Natural killer cell (primary cell): ENCODE measurements at regions not wholly inside any gene's neighbourhood (a gene's known extent, or its start where the extent isn't known, plus 50 kb on each side); places are given as distances from the start of the nearest gene placed in this dataset.

Experiments used
- ATAC-seq, 3 donors: fragments of 150-1000 bp in 2 of 3; fragments of 200-7000 bp in 1 of 3; cut with Tn5 transposase; 1 replicate in 1 of 3; 2 replicates in 2 of 3; pipeline ENCODE4 v1.10.0; 2021; ENCODE audit warnings: mild to moderate bottlenecking in 2 of 3, moderate library complexity in 2 of 3
- DNase-seq, 2 donors: peaks; one replicate each; pipeline versions ENCODE4 v3.0.0 to v3.0.0-alpha.2; 2013 to 2021; ENCODE audit warnings: mixed read lengths in 1 of 2
- H3K27ac ChIP-seq: one replicate; pipeline ENCODE4 v1.5.1; 2013; ENCODE audit warnings: mild to moderate bottlenecking, low read length
- H3K27me3 ChIP-seq: one replicate; pipeline ENCODE4 v1.6.1; 2013; ENCODE audit warnings: low read length; ENCODE audit not compliant: control insufficient read depth, insufficient read depth
- H3K36me3 ChIP-seq: one replicate; pipeline ENCODE4 v1.6.1; 2013; ENCODE audit warnings: low read length; ENCODE audit not compliant: control insufficient read depth, insufficient read depth
- H3K4me1 ChIP-seq: one replicate; pipeline ENCODE4 v1.6.1; 2013; ENCODE audit warnings: low read length; ENCODE audit not compliant: control insufficient read depth, insufficient read depth
- H3K4me3 ChIP-seq: one replicate; pipeline ENCODE4 v1.5.1; 2013; ENCODE audit warnings: low read length
- H3K9me3 ChIP-seq: one replicate; pipeline ENCODE4 v1.6.1; 2013; ENCODE audit warnings: low read length; ENCODE audit not compliant: control insufficient read depth, insufficient read depth
- H3K27ac Mint-ChIP-seq, 2 donors: one replicate each; pipeline ENCODE4 v1.8.0; 2022; ENCODE audit warnings: mild to moderate bottlenecking in 2 of 2, mixed read lengths in 2 of 2, moderate library complexity in 1 of 2
- H3K27me3 Mint-ChIP-seq, 2 donors: one replicate each; pipeline ENCODE4 v1.8.0; 2022; ENCODE audit warnings: low read depth in 2 of 2, mixed read lengths in 2 of 2
- H3K36me3 Mint-ChIP-seq: one replicate; pipeline ENCODE4 v1.8.0; 2022; ENCODE audit warnings: mixed read lengths
- H3K4me1 Mint-ChIP-seq, 2 donors: one replicate each; pipeline ENCODE4 v1.8.0; 2022; ENCODE audit warnings: mixed read lengths in 2 of 2
- H3K4me3 Mint-ChIP-seq: one replicate; pipeline ENCODE4 v1.8.0; 2022; ENCODE audit warnings: mild to moderate bottlenecking, moderate library complexity, mixed read lengths
- H3K9me3 Mint-ChIP-seq, 2 donors: one replicate each; pipeline ENCODE4 v1.8.0; 2022; ENCODE audit warnings: mixed read lengths in 2 of 2
- CTCF ChIP-seq: fragments of 200-600 bp; IDR thresholded peaks from one replicate; pipeline ENCODE4 v1.8.0; 2022; ENCODE audit warnings: antibody characterized with exemption
- WGBS: methylation state at CpG from one replicate; pipeline ENCODE4 v1.1.7; 2013; ENCODE audit warnings: missing lambda C conversion rate; ENCODE audit not compliant: insufficient coverage; 5-methylcytosine and 5-hydroxymethylcytosine counted together
- intact Hi-C: fragments of 100-400 bp; cut with micrococcal nuclease; formaldehyde crosslinking; loops from one replicate; pipeline ENCODE4 v1.14.2; 2022

GRCh38 chr3:87175732-87176131 lies 51.4 kb upstream of the CHMP2B start:
- DNase-seq (no peak), ATAC-seq (no peak)
- H3K4me3 ChIP-seq: no peak overlapping the region
- Mint-ChIP-seq H3K27me3 (peaks cover 0 to 2% of the 10 kb centered on the region in 2 donors), H3K9me3 (no peaks in the 10 kb centered on the region), H3K36me3 (no peaks in the 10 kb centered on the region), H3K4me3 (no peak overlapping the region), H3K4me1 (no peaks in the 10 kb centered on the region), H3K27ac (no peak overlapping the region)
- no peaks in the 10 kb centered on the region for H3K4me1 ChIP-seq
- H3K27ac ChIP-seq: no peak overlapping the region
- intact Hi-C loops: no loop called here
- TF ChIP-seq CTCF: no peak
- H3K36me3 ChIP-seq: no peaks in the 10 kb centered on the region
- 94% methylated on average over 2 of the region's 2 CpGs for WGBS
- H3K27me3 ChIP-seq: no peaks in the 10 kb centered on the region
- no peaks in the 10 kb centered on the region for H3K9me3 ChIP-seq

- H3K4me3 ChIP-seq: no peak overlapping the region
- intact Hi-C loops: no loop called here
- no peaks in the 10 kb centered on the region for H3K27me3 Mint-ChIP-seq
- no peak for DNase-seq
- WGBS: 78% methylated on average over 1 of the region's 2 CpGs
- no peak for ATAC-seq
- no peaks in the 10 kb centered on the region for H3K9me3 ChIP-seq
- H3K27ac ChIP-seq: no peak overlapping the region
- no peak for TF ChIP-seq CTCF
- H3K4me1 ChIP-seq: no peaks in the 10 kb centered on the region
- no peaks in the 10 kb centered on the region for H3K36me3 ChIP-seq
- H3K27ac Mint-ChIP-seq: no peak overlapping the region
- no peaks in the 10 kb centered on the region for H3K9me3 Mint-ChIP-seq
- no peaks in the 10 kb centered on the region for H3K4me1 Mint-ChIP-seq
- H3K27me3 ChIP-seq: no peaks in the 10 kb centered on the region
- H3K36me3 Mint-ChIP-seq: no peaks in the 10 kb centered on the region
- no peak overlapping the region for H3K4me3 Mint-ChIP-seq
Measured at GRCh38 chr3:87173776-87174175, 53.3 kb upstream of the CHMP2B start.

GRCh38 chr3:87173071-87173470 lies 54.0 kb upstream of the CHMP2B start:
- no peak overlapping the region for H3K27ac Mint-ChIP-seq

More at GRCh38 chr3:87173071-87173470, 54.0 kb upstream of the CHMP2B start:
- Histone ChIP-seq H3K4me3 (no peak overlapping the region), H3K9me3 (no peaks in the 10 kb centered on the region), H3K36me3 (no peaks in the 10 kb centered on the region), H3K27ac (no peak overlapping the region), H3K27me3 (no peaks in the 10 kb centered on the region), H3K4me1 (no peaks in the 10 kb centered on the region)
- Mint-ChIP-seq H3K4me1 (peaks cover 0 to 2% of the 10 kb centered on the region in 2 donors), H3K36me3 (no peaks in the 10 kb centered on the region), H3K9me3 (no peaks in the 10 kb centered on the region), H3K4me3 (no peak overlapping the region), H3K27me3 (peaks cover 0 to 3% of the 10 kb centered on the region in 2 donors)
- no peak for TF ChIP-seq CTCF
- WGBS: 93% methylated on average over 3 of the region's 3 CpGs
- intact Hi-C loops: no loop called here
- no peak for ATAC-seq
- DNase-seq: no peak
